ENCODE measurements at regions not wholly inside any gene's neighbourhood (a gene's known extent, or its start where the extent isn't known, plus 50 kb on each side); places are given as distances from the start of the nearest gene placed in this dataset.

GRCh38 chr3:59531066-59531745, 481.4 kb upstream of the CFAP20DC start:
- CTCF ChIA-PET, result no interaction called here
- POLR2A ChIA-PET, result no interaction called here
- Mint-ChIP-seq H3K4me3 (no peak overlapping the region), H3K27ac (no peak overlapping the region), H3K9me3 (ENCODE audit: insufficient read depth) (peaks cover 2% of the 10 kb centered on the region), H3K36me3 (ENCODE audit: low read depth) (no peaks in the 10 kb centered on the region), H3K27me3 (ENCODE audit: low read depth) (no peaks in the 10 kb centered on the region), H3K4me1 (ENCODE audit: low read depth) (peaks cover 3% of the 10 kb centered on the region)
- ATAC-seq (no peak), DNase-seq (no peak)

GRCh38 chr3:59528251-59528650, 478.4 kb upstream of the CFAP20DC start:
- Mint-ChIP-seq H3K27ac (no peak overlapping the region), H3K4me3 (no peak overlapping the region), H3K9me3 (ENCODE audit: insufficient read depth) (peaks cover 7% of the 10 kb centered on the region), H3K36me3 (ENCODE audit: low read depth) (no peaks in the 10 kb centered on the region), H3K4me1 (ENCODE audit: low read depth) (peaks cover 3% of the 10 kb centered on the region), H3K27me3 (ENCODE audit: low read depth) (no peaks in the 10 kb centered on the region)
- ATAC-seq, result no peak
- ChIA-PET CTCF (no interaction called here), POLR2A (no interaction called here)
- DNase-seq, result no peak

DNA sequence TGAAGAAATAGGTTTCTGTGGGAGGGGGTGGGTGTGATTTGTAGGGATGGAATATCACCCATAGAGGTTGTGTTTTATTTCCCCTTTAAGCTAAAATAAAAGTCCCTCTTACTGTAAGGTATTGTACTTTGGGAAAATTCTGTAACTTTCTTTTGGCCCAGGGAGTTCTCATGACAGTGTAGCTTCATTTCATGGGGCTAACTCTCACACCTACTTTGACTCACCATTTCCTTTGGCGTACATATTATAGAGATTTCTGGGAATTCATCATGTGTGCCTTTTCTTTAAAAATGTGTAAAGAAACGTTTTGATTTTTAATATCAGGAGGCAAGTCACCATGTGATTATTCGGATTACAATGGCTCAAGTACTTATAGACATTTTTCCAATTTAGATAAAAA, 477.7 kb upstream of the CFAP20DC start:
- no peak for ATAC-seq
- no peak overlapping the region for H3K4me3 Mint-ChIP-seq
- H3K36me3 Mint-ChIP-seq (ENCODE audit: low read depth), result no peaks in the 10 kb centered on the region
- peaks cover 7% of the 10 kb centered on the region for H3K9me3 Mint-ChIP-seq (ENCODE audit: insufficient read depth)
- no peak overlapping the region for H3K27ac Mint-ChIP-seq
- no peak for DNase-seq
- ChIA-PET CTCF (no interaction called here), POLR2A (no interaction called here)
- H3K4me1 Mint-ChIP-seq (ENCODE audit: low read depth), result peaks cover 3% of the 10 kb centered on the region
- H3K27me3 Mint-ChIP-seq (ENCODE audit: low read depth), result no peaks in the 10 kb centered on the region

DNA sequence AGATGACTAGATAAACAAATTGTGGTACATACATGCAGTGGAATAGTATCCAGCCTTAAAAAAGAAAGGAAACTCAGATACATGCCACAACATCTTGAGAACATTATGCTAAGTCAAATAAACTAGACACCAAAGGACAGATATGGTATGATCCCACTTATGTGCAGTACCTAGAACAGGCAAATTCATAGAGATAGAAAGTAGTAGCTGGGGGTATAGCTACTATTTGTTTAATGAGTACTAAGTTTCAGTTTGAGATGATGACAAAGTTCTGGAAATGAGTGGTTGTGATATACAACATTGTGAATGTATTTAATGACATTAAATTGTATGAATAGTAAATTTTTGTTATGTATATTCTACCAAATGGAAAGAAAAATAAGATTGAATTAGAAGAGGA, 477.2 kb upstream of the CFAP20DC start:
- CTCF ChIA-PET, result no interaction called here
- H3K27ac Mint-ChIP-seq, result no peak overlapping the region
- H3K9me3 Mint-ChIP-seq (ENCODE audit: insufficient read depth), result peaks cover 7% of the 10 kb centered on the region
- POLR2A ChIA-PET, result no interaction called here
- no peaks in the 10 kb centered on the region for H3K36me3 Mint-ChIP-seq (ENCODE audit: low read depth)
- H3K27me3 Mint-ChIP-seq (ENCODE audit: low read depth), result no peaks in the 10 kb centered on the region
- H3K4me1 Mint-ChIP-seq (ENCODE audit: low read depth), result peaks cover 3% of the 10 kb centered on the region
- DNase-seq, result no peak
- ATAC-seq, result no peak
- H3K4me3 Mint-ChIP-seq, result no peak overlapping the region

GRCh38 chr3:59522550-59522949, 472.7 kb upstream of the CFAP20DC start:
- H3K4me1 Mint-ChIP-seq (ENCODE audit: low read depth), result peaks cover 3% of the 10 kb centered on the region
- H3K4me3 Mint-ChIP-seq, result no peak overlapping the region
- no peaks in the 10 kb centered on the region for H3K36me3 Mint-ChIP-seq (ENCODE audit: low read depth)
- peaks cover 7% of the 10 kb centered on the region for H3K9me3 Mint-ChIP-seq (ENCODE audit: insufficient read depth)
- ChIA-PET CTCF (no interaction called here), POLR2A (no interaction called here)
- no peaks in the 10 kb centered on the region for H3K27me3 Mint-ChIP-seq (ENCODE audit: low read depth)
- no peak overlapping the region for H3K27ac Mint-ChIP-seq
- ATAC-seq (no peak), DNase-seq (no peak)

DNA sequence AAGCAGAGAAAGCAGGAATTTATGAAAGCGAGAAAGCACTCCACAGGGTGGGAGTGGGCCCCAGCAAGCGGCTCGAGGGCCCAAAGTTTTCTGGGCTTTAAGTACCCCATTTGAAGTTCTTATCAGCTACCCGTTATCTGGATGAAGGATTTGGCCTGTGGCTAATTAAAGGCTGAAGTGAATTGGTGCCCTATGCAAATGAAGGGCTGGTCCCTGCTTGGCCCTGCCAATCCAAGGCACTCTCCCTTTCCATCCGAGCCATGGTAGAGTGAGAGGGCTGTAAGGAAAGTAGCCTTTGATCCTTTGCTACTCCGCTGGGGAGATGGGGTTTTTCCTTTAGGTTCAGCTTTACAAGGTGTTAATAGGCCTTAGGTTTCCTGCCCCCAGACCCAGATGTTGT, 469.3 kb upstream of the CFAP20DC start:
- no peaks in the 10 kb centered on the region for H3K9me3 Mint-ChIP-seq (ENCODE audit: insufficient read depth)
- ATAC-seq, result no peak
- no peak overlapping the region for H3K4me3 Mint-ChIP-seq
- DNase-seq, result no peak
- ChIA-PET POLR2A (no interaction called here), CTCF (interaction anchor here (1.0 kb wide), 1 partner anchor 68 kb away, joined by 3 read pairs; no protein-coding TSS in a partner anchor)
- no peaks in the 10 kb centered on the region for H3K36me3 Mint-ChIP-seq (ENCODE audit: low read depth)
- no peaks in the 10 kb centered on the region for H3K27me3 Mint-ChIP-seq (ENCODE audit: low read depth)
- H3K4me1 Mint-ChIP-seq (ENCODE audit: low read depth), result peaks cover 8% of the 10 kb centered on the region
- no peak overlapping the region for H3K27ac Mint-ChIP-seq

DNA sequence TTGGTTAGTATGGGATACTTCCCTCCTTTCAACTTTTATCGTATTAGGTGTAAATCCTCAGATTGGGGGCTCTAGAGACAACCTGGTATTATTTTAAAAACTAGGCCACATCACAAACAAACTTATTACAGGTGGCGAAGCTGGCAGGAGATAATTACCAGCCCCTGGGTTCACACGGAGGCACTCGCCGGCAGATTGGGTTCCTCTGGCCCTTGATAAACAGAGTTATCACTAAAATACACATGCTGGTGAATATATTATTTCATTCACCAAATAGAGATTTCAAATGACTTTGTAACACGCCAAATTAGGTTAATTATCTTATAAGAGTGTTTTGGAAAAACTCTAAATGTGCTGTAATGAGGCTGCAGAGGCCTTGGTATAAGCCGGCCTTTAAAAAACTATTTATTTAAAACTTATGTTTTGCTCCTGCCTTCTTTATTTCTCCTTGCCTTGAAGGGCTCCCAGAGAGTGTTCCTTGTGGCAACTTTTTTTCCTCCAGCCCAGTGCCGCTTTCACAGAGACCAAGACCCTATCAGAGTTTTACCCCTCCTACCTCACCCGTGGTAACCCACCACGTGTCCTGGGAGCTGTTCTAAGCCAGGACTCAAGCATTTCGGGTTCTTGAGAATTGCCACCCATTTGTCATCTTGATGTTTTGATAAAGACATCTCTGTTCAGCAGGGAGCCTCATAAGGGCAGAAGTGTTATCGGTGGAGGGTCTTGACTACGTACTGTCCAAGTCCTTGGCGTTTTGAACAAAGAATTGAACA, 468.6 kb upstream of the CFAP20DC start:
- H3K36me3 Mint-ChIP-seq (ENCODE audit: low read depth), result no peaks in the 10 kb centered on the region
- ATAC-seq (no peak), DNase-seq (no peak)
- peaks cover 8% of the 10 kb centered on the region for H3K4me1 Mint-ChIP-seq (ENCODE audit: low read depth)
- H3K27ac Mint-ChIP-seq, result no peak overlapping the region
- CTCF ChIA-PET, result interaction anchor here (1.1 to 1.5 kb wide), 2 partner anchors 25 to 311 kb away, joined by 3 read pairs; no protein-coding TSS in a partner anchor
- no peaks in the 10 kb centered on the region for H3K27me3 Mint-ChIP-seq (ENCODE audit: low read depth)
- no peaks in the 10 kb centered on the region for H3K9me3 Mint-ChIP-seq (ENCODE audit: insufficient read depth)
- POLR2A ChIA-PET, result no interaction called here
- H3K4me3 Mint-ChIP-seq, result no peak overlapping the region

DNA sequence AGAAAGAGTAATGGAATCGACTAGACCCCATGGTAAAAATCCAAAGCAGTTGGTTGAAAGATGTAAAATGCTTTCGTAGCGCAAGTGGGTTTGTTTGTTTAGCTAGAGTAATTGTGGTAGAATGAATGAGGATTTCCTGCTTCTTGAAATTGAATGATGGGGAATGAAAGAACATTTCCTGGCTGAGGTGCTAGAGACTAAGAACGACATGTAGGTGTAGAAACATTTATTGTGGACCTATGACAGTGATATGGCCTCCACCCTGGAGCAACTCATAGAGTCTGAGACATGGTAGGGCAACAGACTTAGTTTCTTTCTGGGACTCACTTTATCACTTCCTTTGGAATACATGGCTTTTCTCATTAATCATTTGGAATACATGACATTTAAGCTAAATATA, 467.6 kb upstream of the CFAP20DC start:
- no peak for DNase-seq
- Mint-ChIP-seq H3K27me3 (ENCODE audit: low read depth) (no peaks in the 10 kb centered on the region), H3K27ac (no peak overlapping the region), H3K9me3 (ENCODE audit: insufficient read depth) (no peaks in the 10 kb centered on the region), H3K4me1 (ENCODE audit: low read depth) (peaks cover 8% of the 10 kb centered on the region), H3K4me3 (no peak overlapping the region), H3K36me3 (ENCODE audit: low read depth) (no peaks in the 10 kb centered on the region)
- POLR2A ChIA-PET, result no interaction called here
- CTCF ChIA-PET, result interaction anchor here (1.1 to 1.5 kb wide), 3 partner anchors 26 to 310 kb away, joined by 3 read pairs; no protein-coding TSS in a partner anchor
- ATAC-seq, result no peak

- no peaks in the 10 kb centered on the region for H3K36me3 Mint-ChIP-seq (ENCODE audit: low read depth)
- ATAC-seq, result no peak
Measured at GRCh38 chr3:59515966-59516365, 466.1 kb upstream of the CFAP20DC start.

GRCh38 chr3:59514865-59515482, 465.1 kb upstream of the CFAP20DC start:
- POLR2A ChIA-PET, result no interaction called here
- Mint-ChIP-seq H3K9me3 (ENCODE audit: insufficient read depth) (no peaks in the 10 kb centered on the region), H3K4me1 (ENCODE audit: low read depth) (peaks cover 14% of the 10 kb centered on the region), H3K4me3 (peak overlapping the region; percentile 5), H3K36me3 (ENCODE audit: low read depth) (no peaks in the 10 kb centered on the region), H3K27ac (no peak overlapping the region), H3K27me3 (ENCODE audit: low read depth) (no peaks in the 10 kb centered on the region)
- DNase-seq (no peak), ATAC-seq (no peak)
- CTCF ChIA-PET, result interaction anchor here (1.3 kb wide), 1 partner anchor 202 kb away, joined by 3 read pairs; no protein-coding TSS in a partner anchor

More at GRCh38 chr3:59515966-59516365, 466.1 kb upstream of the CFAP20DC start:
- H3K27ac Mint-ChIP-seq, result no peak overlapping the region
- H3K4me1 Mint-ChIP-seq (ENCODE audit: low read depth), result peaks cover 14% of the 10 kb centered on the region
- ChIA-PET POLR2A (no interaction called here), CTCF (no interaction called here)
- H3K4me3 Mint-ChIP-seq, result no peak overlapping the region
- DNase-seq, result no peak
- H3K9me3 Mint-ChIP-seq (ENCODE audit: insufficient read depth), result no peaks in the 10 kb centered on the region
- H3K27me3 Mint-ChIP-seq (ENCODE audit: low read depth), result no peaks in the 10 kb centered on the region

GRCh38 chr3:59513570-59513969, 463.7 kb upstream of the CFAP20DC start:
- H3K4me1 Mint-ChIP-seq (ENCODE audit: low read depth), result peaks cover 14% of the 10 kb centered on the region
- H3K27ac Mint-ChIP-seq, result no peak overlapping the region
- no peak for DNase-seq
- no peaks in the 10 kb centered on the region for H3K36me3 Mint-ChIP-seq (ENCODE audit: low read depth)
- no peak for ATAC-seq
- H3K27me3 Mint-ChIP-seq (ENCODE audit: low read depth), result no peaks in the 10 kb centered on the region
- no peak overlapping the region for H3K4me3 Mint-ChIP-seq
- ChIA-PET POLR2A (no interaction called here), CTCF (no interaction called here)
- H3K9me3 Mint-ChIP-seq (ENCODE audit: insufficient read depth), result no peaks in the 10 kb centered on the region

DNA sequence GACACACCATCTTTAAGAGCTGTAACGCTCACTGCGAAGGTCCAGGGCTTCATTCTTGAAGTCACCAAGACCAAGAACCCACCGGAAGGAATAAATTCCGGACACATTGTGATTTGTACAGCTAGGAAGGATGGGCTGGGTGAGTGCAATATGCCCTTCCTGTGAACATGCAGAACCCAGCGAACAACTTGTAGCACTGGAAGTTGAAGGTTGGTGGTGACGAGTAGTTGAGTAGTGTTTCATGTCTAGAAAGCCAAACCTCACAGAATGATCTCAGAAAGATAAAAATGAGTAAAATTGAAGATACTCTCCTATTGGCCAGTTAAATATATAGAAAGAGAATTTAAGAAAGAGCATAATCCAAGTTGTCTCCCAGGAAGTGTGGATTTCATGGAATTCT, 462.2 kb upstream of the CFAP20DC start:
- Mint-ChIP-seq H3K4me1 (ENCODE audit: low read depth) (peaks cover 14% of the 10 kb centered on the region), H3K9me3 (ENCODE audit: insufficient read depth) (no peaks in the 10 kb centered on the region), H3K36me3 (ENCODE audit: low read depth) (no peaks in the 10 kb centered on the region), H3K4me3 (no peak overlapping the region), H3K27me3 (ENCODE audit: low read depth) (no peaks in the 10 kb centered on the region), H3K27ac (no peak overlapping the region)
- ChIA-PET CTCF (no interaction called here), POLR2A (no interaction called here)
- DNase-seq (no peak), ATAC-seq (no peak)

All from activated CD8-positive, alpha-beta T cell treated with anti-CD3 and anti-CD28 coated beads, Interleukin-2, amount 10 ng/mL, durations not matched to agents 7 days and 5 days (primary cell).